HG03354 (cell line): ENCODE measurements at regions not wholly inside any gene's neighbourhood (a gene's known extent, or its start where the extent isn't known, plus 50 kb on each side); places are given as distances from the start of the nearest gene placed in this dataset.

Experiments
- ATAC-seq: cut with Tn5 transposase; IDR thresholded peaks from one replicate; pipeline ENCODE4 v1.9.1; 2021; ENCODE audit warnings: mild to moderate bottlenecking; ENCODE audit not compliant: unreplicated experiment, poor library complexity, severe bottlenecking

DNA sequence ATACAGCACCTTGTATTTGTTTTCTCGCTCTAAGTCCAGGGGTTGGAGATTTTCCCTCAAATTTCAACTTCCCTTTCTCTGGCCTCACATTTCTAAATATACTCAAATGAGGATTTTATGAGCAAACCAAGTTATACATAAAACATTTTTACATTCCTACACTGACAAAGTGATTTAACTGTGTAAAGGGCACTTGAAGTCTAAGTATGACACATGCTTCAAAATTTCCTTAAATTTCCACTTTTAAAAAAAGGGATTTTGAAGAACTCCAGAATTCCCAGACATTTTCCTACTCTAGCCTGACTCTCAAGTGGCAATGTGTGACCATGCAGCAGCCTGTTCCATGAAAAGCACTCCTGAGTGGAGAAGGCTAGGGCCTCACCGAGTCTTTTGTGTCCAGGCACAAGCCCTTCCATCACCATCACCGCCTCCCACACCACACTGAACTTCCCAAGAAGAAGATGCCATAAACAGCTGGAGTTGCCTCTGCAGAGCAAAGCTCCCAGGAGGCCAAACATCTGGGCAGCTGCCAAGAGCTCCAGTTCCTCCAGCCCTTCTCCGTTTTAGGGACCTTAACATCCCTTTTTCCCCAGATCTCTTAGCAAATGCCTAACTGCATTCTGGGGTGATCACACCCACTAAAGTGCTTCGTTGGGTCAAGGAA is 68.9 kb downstream of the NCR2 start:
- ATAC-seq, result no peak

DNA sequence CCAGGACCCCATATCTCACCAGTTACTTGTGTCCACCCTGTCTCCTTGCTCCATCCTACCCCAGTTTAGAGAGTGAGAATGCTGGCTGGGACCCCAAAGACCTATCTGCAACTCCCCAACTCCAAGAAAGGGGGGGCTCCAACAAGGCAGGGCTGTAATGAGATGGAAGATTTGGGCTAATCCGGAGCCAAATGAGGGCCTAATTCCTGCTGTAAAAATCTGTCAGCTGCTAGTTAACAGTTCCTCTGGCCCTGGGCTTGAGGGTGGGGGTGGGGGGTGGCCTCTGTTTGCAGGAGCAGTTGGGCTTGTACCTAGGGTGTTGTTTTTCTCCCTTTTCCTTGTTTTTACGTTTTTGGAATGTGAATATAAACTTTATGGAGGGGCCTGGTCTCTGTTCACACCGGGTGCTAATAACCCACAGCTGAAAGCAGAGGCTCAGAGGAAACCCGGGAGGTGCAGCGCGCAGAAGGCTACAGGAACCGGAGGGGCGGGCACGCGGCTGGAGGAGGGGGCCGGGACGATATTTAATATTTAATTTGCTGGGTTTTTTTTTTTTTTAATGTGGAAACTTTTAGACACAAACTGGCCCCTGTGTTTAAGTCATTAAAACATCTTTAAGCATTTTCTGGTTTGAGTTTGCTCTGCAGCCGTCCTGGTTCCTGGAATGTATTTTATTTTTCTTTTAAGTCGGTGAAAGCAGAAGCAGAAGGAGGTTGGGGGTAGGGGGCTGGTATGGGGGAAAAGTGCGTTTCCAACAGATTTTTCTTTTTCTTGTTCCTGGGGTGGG is 70.7 kb downstream of the NCR2 start:
- ATAC-seq, result no peak

DNA sequence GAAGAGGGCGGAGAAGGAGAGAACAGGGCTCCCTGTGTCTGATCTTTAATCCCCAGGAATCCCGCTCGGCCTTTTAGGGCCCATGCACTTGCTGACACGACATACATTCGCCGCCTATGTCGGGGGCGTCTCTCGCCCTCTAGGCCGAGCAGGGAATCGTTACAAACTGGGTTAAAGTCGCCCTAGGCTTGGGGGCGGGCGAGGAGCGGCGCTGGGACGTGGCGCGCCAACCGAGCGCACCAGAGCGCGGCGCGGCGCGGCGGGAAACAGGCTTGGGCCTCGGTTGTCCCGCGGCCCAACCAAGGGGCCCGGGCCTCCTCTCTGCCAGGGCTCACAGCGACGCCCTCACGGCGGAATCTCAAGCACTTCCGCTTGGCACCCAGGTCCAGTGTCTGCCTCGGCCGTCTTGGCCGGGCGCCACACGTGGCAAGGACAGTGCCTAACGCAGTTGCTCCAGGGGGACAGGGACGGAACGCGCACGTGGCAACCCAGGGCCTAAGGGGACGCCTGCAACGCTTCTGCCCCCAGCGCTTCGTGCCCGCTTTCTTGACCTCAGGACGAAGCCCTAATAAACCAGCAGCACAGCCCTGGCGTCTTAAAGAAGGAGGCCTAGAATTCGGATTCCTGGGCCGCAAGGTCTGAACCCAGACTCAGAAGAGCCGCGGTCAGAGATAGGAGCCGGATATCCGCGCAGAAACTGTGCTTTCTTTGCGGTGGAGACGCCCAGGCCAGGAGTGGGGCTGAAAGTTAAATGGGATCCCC is 71.5 kb downstream of the NCR2 start:
- no peak for ATAC-seq

DNA sequence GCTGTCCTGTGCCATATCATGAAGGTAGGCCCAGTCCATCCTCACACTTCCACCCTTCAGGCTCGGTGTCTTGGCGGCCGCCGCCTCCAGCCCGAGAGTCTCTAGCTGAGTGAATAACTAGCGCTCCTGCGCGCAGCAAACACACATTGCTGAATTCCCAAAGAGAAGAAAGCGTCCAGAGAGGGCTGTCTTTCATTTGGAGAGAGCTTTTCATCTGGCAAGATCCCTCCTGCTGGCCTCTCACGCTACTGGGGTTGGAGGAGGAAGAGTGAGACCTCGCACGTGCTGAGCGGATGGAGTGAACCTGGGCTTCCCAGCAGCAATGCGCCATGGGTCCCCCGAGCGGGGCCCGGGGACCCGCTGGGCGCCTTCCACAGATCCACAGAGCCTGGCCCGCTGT is 73.2 kb downstream of the NCR2 start:
- ATAC-seq, result no peak

DNA sequence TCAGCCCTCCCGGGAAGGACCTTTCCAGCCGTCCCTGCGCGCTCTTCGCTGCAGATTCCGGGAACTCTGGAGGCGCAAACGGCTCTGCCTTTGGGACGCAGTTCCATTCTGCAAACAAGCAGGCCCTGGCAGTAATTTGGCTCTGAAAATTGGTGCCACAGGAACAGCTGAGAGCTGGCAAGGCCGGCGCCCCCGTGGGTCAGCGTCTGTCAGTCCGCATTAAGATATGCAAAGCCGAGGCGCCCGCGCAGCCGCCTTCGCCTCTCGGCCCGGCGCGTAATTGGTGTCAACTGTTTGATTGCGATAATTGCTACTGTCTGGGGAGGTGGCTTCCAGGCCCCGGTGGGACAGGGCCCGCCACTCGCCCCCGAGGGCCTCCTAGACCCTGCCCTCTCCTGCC is 73.6 kb downstream of the NCR2 start:
- ATAC-seq, result no peak

DNA sequence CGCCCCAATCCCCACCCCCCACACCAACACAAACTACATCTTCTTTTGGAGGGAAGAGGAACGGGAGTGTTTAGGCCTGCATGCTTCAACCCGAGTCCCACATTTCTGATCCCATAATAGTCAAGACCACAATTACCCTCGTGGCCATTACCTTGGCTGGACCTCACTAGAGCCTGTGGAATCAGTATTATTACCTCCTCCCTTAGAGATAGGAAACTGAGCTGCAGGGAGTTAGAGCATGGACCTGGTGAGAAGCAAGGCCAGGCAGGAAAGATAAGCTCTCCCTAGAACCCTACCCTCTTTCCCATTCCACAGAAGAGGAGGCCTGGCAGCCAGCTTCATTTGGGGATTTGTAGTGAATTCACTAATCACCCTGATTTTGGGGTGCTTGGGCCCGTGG is 74.1 kb downstream of the NCR2 start:
- ATAC-seq, result no peak

DNA sequence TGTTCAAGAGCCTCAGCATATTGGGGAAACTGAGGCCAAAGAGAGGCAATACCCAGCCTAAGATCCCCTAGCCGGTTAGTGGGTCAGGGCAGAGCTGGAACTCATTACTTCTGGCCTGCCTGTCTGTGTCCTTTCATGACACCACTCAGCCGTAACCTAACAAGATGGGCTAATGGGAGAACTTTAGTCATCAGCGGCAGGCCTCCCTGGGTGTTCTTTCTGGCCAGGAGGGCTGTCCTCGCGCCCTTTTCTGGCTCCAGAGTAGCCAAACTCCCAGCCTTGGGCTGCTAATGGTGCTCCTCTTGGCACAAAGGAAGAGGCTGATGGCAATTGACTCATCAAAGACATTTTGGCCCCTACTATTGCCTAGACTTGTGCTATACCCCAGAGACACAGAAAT is 76.6 kb downstream of the NCR2 start:
- no peak for ATAC-seq

DNA sequence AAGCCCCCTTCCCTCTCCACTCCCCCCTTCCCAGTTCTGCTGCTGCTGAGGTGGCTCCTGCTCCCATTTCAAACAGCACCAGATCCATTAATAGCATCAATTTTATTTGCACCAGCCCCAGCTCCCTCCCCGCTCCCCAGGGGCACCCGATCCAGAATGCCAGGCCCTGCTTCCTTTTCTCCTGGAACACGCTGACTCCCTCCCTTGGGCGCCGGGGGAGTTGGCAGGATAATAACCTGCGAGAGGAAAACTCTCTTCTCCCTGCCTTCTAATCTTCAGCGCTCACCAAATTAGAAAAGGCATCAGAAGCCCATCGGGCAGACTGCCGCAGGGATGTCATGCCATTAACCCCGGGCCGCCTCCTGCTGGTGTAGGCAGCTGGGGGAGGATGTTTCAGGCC is 77.8 kb downstream of the NCR2 start:
- no peak for ATAC-seq

DNA sequence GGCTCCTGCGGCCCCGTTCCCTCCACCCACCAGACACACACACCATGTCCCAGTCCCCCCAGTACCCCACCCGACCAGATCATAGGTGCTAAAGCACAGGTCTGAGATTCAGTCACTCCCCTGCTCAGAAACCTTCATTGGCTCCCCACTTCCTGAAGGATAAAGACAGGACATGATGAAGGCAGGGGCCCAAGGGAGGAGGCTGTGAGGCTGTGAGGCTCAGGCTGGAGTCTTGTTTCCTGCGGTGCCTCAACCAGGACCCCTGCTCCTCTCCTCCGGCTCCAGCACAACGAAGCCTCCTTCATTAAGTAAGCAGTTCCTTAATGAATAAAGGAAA is 81.1 kb downstream of the NCR2 start:
- no peak for ATAC-seq

DNA sequence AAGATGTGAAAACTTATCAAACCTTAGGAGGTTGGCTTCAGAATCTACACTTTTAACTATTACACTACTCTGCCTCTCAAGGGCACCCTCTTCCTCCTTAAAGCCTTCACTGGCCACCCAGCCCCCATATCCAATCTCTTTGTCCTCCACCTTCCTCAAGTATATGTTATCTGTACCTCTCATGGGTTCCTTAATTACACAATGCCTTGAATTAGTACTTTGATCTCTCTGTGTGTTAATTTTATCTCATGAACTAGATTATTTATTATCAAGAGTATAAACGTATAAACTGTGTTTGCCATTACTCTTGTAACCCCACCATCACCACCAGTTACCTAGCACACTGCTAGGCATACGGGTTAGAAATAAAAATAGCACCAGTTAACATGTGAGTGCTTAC is 83.3 kb downstream of the NCR2 start:
- no peak for ATAC-seq

DNA sequence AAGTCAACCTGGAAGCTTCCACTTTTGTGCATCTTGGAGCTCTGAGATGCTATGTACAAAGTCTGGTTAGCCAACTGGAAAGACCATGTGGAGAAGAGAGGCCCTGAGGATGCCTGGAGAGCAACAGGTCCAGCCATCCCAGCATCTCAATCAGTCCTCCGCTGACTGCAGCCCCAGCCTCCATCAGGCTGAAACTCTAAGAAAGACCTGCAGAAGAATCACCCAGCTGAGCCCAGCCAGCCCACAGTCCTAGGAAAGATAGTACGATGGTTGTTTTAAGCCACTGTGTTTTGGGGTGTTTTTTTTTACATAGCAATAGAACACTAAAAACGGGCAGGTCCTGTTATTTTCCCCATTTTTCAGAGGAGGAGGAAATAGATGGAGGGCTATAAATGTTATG is 84.0 kb downstream of the NCR2 start:
- no peak for ATAC-seq

DNA sequence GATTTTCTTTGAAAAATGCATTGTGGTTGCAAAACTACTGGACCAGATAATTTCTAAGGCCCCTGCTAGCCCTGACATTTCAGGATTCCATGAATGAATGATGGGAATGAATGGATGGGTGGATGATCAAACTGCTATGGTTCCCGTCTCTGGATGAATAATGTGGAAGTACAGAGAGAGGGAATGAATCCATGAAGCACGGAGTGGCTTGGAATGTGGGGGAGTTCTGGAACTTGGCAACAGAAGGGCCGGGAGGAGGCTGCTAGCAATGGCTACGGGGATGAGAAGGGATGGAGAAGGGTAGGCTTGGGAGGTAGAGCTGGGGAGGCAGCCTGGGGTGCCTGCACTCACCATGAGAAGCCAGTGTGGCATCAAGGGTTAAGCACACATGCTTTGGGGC is 84.8 kb downstream of the NCR2 start:
- no peak for ATAC-seq

DNA sequence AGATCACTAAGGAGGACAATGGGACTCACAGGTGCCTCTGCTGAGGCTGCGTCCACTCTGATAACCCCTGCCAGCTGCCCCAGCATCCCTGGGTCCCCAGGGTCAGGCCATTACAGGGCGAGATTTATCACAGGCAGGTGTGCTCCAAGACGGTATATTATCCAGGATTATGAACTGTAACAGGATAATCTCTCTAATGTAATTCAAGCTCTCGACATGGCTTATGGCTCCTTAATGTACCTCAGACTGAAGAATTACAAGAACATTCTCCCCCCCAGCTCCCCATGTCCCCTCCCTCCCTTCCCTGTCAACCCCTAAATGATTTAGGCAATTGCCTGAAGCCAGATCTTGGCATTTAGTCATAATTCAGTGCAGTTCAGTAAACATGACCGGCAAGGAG is 86.8 kb downstream of the NCR2 start:
- ATAC-seq, result no peak

DNA sequence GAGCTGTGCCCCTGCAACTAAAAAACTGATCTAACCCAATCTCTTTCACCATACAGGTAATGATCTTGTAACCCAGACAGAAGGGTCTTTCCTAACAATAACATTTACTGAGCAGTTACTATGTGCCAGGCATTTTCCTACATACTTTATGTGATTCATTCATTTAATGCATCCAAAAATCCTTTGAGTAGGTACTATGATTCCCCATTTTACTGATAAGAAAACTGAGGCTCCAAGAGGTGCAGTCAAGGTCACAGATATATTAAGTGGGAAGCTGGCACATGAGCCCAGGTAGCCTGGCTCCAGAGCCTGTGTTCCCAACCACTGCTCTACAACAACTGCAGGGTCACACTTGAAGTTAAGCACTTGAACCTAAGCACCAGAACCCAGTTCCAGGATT is 87.6 kb downstream of the NCR2 start:
- no peak for ATAC-seq

DNA sequence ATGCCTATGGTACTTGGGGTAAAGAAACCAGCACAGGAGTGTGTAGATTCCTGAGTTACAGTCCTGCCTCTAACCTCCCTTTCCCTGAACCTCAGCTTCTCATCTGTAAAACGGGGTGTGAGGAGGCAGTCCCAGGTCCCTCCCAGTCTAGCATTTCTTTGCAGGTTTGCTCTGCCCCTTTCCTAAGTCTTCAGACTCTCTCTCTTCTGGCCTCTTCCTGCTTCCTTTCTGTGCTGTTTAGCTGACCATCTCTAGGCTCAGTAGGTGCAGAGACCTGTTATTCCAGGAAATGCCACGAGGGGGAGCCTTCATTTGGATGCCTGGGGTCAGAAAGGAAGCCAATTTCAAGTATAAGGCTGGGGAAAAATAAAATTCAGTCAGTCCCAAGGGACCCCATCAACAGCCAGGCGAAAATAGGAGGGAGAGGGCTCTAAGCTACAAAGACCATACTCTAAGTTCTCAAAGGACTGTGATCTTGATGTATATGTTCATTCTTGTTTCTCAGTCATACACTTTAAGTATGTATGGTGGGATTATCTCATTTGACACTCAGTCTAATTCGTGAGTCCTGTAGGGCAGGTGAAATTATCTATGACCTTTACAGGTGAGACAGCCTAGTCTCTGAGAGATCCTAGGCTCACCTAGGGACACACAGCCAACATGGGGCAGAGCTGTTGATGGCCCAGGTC is 89.1 kb downstream of the NCR2 start:
- no peak for ATAC-seq

DNA sequence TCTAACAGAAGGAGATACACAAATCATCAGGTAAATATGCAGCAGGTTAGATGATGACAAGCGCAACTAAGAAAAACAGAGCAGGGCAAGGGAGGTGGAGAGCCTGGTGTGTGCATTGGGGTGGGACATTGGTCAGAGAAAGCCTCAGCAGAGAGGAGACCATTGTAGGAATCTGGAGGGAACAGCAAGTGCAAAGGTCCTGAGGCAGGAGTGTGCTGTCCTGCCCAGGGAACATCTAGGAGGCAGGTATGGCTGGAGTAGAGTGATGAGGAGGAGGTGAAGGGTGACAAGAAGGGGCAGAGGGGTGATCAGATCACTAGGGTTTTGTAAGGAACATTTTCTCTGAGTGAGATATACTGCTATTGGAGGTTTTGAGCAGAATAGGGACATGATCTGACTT is 90.1 kb downstream of the NCR2 start:
- no peak for ATAC-seq

DNA sequence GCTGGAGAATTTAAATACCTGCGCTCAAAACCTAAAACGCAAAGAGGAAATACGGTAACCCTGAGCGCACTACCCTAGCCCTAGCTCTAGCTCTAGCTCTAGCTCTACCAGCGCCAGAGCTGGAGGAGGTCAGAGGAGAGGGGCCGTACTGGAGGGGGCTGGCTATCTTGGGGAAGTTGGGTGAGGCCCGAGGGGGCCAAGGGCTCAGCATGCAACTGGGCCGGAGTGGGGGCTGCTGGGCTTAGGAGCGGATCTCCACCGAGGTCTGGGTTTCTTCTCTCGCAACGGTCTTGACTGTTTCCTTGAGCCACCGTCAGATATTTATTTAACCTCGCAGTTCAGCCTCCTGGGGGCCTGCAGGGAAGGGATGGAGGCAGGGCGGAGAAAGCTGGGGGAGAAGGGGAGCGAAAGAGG is 91.0 kb downstream of the NCR2 start:
- no peak for ATAC-seq

DNA sequence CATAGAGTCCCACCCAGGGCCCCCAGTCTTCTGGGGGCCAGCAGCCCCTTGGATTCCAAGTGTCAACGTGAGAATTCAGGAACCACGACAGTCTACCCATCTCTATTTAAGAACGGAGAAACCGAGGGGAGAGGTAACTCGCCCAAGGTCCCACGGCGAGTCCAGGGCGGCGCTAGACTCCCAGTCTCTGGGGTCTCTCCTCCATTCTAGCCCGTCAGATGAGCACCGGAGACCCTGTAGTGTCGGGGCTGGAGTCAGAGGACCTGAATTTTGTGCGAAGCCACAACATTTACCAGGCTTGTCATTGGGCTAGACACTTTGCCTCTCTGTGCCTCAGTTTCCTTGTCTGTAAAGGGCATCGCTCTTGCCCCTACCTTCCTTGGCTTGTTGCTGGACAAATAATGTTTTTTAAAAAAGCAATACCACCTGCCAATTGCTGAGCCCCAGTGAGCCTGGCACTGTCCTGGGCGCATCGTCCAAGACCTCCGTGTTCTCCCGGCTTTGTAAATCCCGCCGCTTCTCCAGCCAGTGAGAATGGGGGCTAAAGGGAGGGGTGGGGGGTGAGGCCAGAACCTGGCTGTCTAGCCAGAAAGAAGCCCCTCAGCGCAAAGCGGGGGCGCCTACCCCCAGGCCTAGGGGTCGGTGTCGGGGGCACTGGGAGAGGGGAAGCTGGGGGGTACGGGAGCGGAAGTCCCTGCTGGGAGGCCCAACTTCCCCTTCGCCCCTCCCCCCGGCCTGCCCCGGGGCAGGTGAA is 91.7 kb downstream of the NCR2 start:
- no peak for ATAC-seq

DNA sequence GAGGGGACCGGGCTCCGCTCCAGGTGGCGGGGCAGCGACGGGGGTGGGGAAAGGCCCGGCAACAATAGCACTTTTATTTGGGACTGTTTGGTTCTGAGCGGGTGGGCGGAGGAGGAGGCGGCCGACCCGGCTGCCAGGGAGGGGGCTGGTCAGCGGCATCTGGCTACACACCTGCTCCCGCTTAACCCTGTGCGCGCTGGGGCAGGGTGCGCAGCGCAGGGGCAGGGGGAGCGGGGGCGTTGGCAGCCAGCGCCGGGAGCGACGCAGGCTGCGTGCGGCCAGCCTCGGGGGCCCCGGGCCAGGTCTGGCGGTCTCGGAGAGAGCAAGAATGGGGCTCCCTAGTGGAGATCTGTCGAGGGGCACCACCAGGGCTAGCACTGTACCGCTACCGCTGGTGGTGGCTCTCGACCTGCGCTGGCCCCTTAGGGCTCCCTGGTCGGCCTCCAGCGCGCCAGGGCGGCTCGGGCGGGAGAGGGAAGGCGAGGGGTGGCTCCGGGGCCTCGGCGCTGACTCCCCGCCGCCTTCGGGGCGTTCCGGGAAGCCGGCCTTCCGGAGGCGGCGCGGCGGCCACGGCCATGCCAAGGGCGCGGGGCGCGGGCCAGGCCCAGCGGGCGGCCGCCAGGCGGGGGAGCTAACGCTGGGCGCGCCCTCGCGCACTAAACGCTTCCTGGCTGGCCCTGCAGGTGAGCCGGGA is 92.4 kb downstream of the NCR2 start:
- ATAC-seq, result no peak
